Ascending aorta (tissue), 2 donors: ENCODE measurements at regions not wholly inside any gene's neighbourhood (a gene's known extent, or its start where the extent isn't known, plus 50 kb on each side); places are given as distances from the start of the nearest gene placed in this dataset.
"Not testable (repeated sequence)": the region's sequence is repeated elsewhere in the genome, so short reads cannot be mapped to it uniquely, and the experiment has no call there.

Experiments
- DNase-seq, 2 donors: peaks; one replicate each; pipeline ENCODE4 v3.0.0-alpha.2; 2019; ENCODE audit warnings: low spot score in 2 of 2
- H3K27ac ChIP-seq, 2 donors: fragments of 200-600 bp; sonication (generic); one replicate each; pipeline ENCODE4 v1.5.1; 2016 to 2017; ENCODE audit warnings: mild to moderate bottlenecking in 1 of 2
- H3K27me3 ChIP-seq: fragments of 200-600 bp; sonication (generic); one replicate; pipeline ENCODE4 v1.5.1; 2017
- H3K36me3 ChIP-seq, 2 donors: fragments of 200-600 bp; sonication (generic); one replicate each; pipeline ENCODE4 v1.5.1; 2016
- H3K4me1 ChIP-seq, 2 donors: fragments of 200-600 bp; sonication (generic); one replicate each; pipeline ENCODE4 v1.5.1; 2016 to 2017; ENCODE audit warnings: mild to moderate bottlenecking in 1 of 2
- H3K4me3 ChIP-seq, 2 donors: fragments of 200-600 bp; sonication (generic); one replicate each; pipeline ENCODE4 v1.5.1; 2016 to 2017; ENCODE audit warnings: mild to moderate bottlenecking in 1 of 2
- H3K9me3 ChIP-seq, 2 donors: fragments of 200-600 bp; sonication (generic); one replicate each; pipeline ENCODE4 v1.5.1; 2016
- CTCF ChIP-seq, 3 experiments: fragments of 200-600 bp in 2 of 3; fragments of 450-650 bp in 1 of 3; sonication (generic) in 2 of 3; IDR thresholded peaks; one replicate each; pipeline ENCODE4 v1.5.1; 2016 to 2019; ENCODE audit warnings: antibody characterized with exemption in 3 of 3, mild to moderate bottlenecking in 1 of 3, moderate library complexity in 1 of 3
- intact Hi-C: fragments of 100-400 bp; cut with DNase I; formaldehyde crosslinking; loops from one replicate; pipeline ENCODE4 v1.15.1; 2023

- intact Hi-C loops, result no loop called here
- no peaks in the 10 kb centered on the region for H3K4me1 ChIP-seq
- TF ChIP-seq CTCF (IDR thresholded peaks at IDR 0.05), result no peak
- no peak for DNase-seq
- no peak overlapping the region for H3K27ac ChIP-seq
- no peak overlapping the region for H3K4me3 ChIP-seq
- no peaks in the 10 kb centered on the region for H3K27me3 ChIP-seq
- no peaks in the 10 kb centered on the region for H3K9me3 ChIP-seq
- H3K36me3 ChIP-seq, result no peaks in the 10 kb centered on the region
Measured at GRCh38 chr5:169531631-169532030, 51.9 kb upstream of the SPDL1 start.

GRCh38 chr5:169527863-169528262, 55.7 kb upstream of the SPDL1 start:
- TF ChIP-seq CTCF (IDR thresholded peaks at IDR 0.05), result no peak
- intact Hi-C loops, result no loop called here
- H3K4me1 ChIP-seq, result no peaks in the 10 kb centered on the region
- no peak overlapping the region for H3K4me3 ChIP-seq
- no peaks in the 10 kb centered on the region for H3K36me3 ChIP-seq
- H3K27me3 ChIP-seq, result no peaks in the 10 kb centered on the region
- no peaks in the 10 kb centered on the region for H3K9me3 ChIP-seq
- H3K27ac ChIP-seq, result no peak overlapping the region
- no peak for DNase-seq

DNA sequence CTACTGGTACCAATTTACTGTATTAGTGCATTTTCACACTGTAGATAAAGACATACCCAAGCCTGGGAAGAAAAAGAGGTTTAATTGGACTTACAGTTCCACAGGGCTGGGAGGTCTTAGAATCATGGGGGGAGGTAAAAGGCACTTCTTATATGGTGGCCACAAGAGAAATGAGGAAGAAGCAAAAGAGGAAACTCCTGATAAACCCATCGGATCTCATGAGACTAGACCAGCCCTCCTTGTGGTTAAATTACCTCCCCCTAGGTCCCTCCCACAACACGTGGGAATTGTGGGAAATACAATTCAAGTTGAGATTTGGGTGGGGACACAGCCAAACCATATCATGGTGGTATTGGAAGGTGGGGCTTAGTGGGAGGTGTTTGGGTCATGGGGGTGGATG, 56.5 kb upstream of the SPDL1 start:
- no peak for TF ChIP-seq CTCF (IDR thresholded peaks at IDR 0.05)
- no peak for DNase-seq
- H3K36me3 ChIP-seq, result no peaks in the 10 kb centered on the region
- no peak overlapping the region for H3K4me3 ChIP-seq
- no peaks in the 10 kb centered on the region for H3K9me3 ChIP-seq
- H3K4me1 ChIP-seq, result no peaks in the 10 kb centered on the region
- no peak overlapping the region for H3K27ac ChIP-seq
- H3K27me3 ChIP-seq, result no peaks in the 10 kb centered on the region
- intact Hi-C loops, result no loop called here

DNA sequence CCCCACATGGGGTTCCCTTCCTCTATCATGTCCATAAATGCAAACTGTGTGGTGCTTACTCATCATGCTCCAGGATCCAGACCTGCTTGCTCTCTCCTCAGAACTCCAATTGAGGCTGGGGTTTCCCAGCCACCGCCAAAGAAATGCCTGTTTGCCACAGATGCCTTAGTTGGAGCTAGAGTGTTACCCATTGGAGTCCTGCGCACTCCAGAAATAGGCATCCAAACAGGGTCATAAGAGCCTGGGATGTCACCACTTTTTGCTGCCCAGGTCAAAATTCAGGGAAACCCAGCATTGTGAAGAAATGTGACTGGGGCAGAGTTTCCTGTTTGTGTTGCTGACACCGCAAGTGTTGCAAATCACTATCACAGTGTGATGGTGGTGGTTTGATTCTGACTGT, 60.7 kb upstream of the SPDL1 start:
- no peaks in the 10 kb centered on the region for H3K27me3 ChIP-seq
- no peak overlapping the region for H3K27ac ChIP-seq
- no peak for TF ChIP-seq CTCF (IDR thresholded peaks at IDR 0.05)
- no peaks in the 10 kb centered on the region for H3K36me3 ChIP-seq
- intact Hi-C loops, result no loop called here
- no peak for DNase-seq
- peaks cover 0 to 5% of the 10 kb centered on the region in 2 donors for H3K9me3 ChIP-seq
- no peak overlapping the region for H3K4me3 ChIP-seq
- H3K4me1 ChIP-seq, result no peaks in the 10 kb centered on the region

GRCh38 chr5:169521366-169521983, 62.1 kb upstream of the SPDL1 start:
- DNase-seq, result no peak
- Histone ChIP-seq H3K27ac (no peak overlapping the region), H3K4me1 (no peaks in the 10 kb centered on the region), H3K36me3 (no peaks in the 10 kb centered on the region), H3K4me3 (no peak overlapping the region), H3K27me3 (no peaks in the 10 kb centered on the region), H3K9me3 (peaks cover 0 to 5% of the 10 kb centered on the region in 2 donors)
- intact Hi-C loops, result no loop called here
- TF ChIP-seq CTCF (IDR thresholded peaks at IDR 0.05), result no peak

DNA sequence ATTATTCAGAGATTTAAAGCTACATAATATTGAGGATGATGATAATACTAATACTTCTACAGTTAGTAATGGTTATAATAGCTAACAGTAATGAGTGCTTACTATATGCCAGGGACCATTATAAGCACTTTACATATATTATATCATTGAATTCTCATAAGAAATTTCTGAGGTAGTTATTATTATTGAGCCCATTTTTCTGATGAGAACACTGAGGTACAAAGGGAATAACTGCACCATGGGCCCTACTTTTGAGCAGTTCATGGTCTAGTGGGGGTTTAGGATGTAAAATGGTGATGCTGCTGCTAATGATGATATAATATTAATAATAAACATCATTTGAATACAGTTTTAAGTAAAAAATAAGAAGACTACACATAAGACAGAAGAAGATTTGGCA, 64.2 kb upstream of the SPDL1 start:
- peaks cover 0 to 5% of the 10 kb centered on the region in 2 donors for H3K9me3 ChIP-seq
- DNase-seq, result no peak
- no peak for TF ChIP-seq CTCF (IDR thresholded peaks at IDR 0.05)
- H3K27ac ChIP-seq, result no peak overlapping the region
- H3K4me3 ChIP-seq, result no peak overlapping the region
- H3K4me1 ChIP-seq, result no peaks in the 10 kb centered on the region
- no peaks in the 10 kb centered on the region for H3K27me3 ChIP-seq
- no peaks in the 10 kb centered on the region for H3K36me3 ChIP-seq
- intact Hi-C loops, result no loop called here

DNA sequence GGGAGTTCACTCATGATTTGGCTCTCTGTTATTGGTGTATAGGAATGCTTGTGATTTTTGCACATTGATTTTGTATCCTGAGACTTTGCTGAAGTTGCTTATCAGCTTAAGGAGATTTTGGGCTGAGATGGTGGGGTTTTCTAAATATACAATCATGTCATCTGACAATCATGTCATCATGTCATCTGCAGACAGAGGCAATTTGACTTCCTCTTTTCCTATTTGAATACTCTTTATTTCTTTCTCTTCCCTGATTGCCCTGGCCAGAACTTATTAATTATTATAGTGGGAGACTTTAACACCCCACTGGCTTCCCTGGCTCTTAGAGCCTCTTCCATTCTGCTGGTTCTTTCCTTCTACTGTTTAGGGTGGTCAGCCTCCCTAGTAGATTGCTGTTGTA, 64.8 kb upstream of the SPDL1 start:
- intact Hi-C loops, result not testable (repeated sequence)

More for the DNA sequence above, 64.8 kb upstream of the SPDL1 start:
- H3K4me3 ChIP-seq, H3K36me3 ChIP-seq, DNase-seq, H3K27me3 ChIP-seq, H3K27ac ChIP-seq, H3K4me1 ChIP-seq, H3K9me3 ChIP-seq: not testable (repeated sequence)
